Chondrocyte (in vitro differentiated cells): ENCODE measurements at regions not wholly inside any gene's neighbourhood (a gene's known extent, or its start where the extent isn't known, plus 50 kb on each side); places are given as distances from the start of the nearest gene placed in this dataset.

ENCODE experiments used
- DNase-seq: peaks from one replicate; pipeline ENCODE4 v3.0.0; 2021; ENCODE audit warnings: mixed read lengths, low spot score
- H3K27ac Mint-ChIP-seq: one replicate; pipeline ENCODE4 v1.8.0; 2021; ENCODE audit warnings: mild to moderate bottlenecking, moderate library complexity, mixed read lengths; ENCODE audit not compliant: unreplicated experiment
- H3K27me3 Mint-ChIP-seq: 2 replicates; pipeline ENCODE4 v1.8.0; 2021; ENCODE audit warnings: low read depth, mixed read lengths
- H3K36me3 Mint-ChIP-seq: 2 replicates; pipeline ENCODE4 v1.8.0; 2021; ENCODE audit warnings: low read depth, mixed read lengths
- H3K4me1 Mint-ChIP-seq: 2 replicates; pipeline ENCODE4 v1.8.0; 2021; ENCODE audit warnings: low read depth, mild to moderate bottlenecking, mixed read lengths
- H3K4me3 Mint-ChIP-seq: one replicate; pipeline ENCODE4 v1.8.0; 2021; ENCODE audit warnings: mild to moderate bottlenecking, moderate library complexity, mixed read lengths; ENCODE audit not compliant: unreplicated experiment
- H3K9me3 Mint-ChIP-seq: 2 replicates; pipeline ENCODE4 v1.8.0; 2021; ENCODE audit warnings: low read depth, mixed read lengths
- CTCF ChIP-seq: fragments of 200-600 bp; sonication (generic); IDR thresholded peaks from 2 replicates; pipeline ENCODE4 v1.5.0; 2021; ENCODE audit warnings: antibody characterized with exemption, mild to moderate bottlenecking, moderate library complexity

DNA sequence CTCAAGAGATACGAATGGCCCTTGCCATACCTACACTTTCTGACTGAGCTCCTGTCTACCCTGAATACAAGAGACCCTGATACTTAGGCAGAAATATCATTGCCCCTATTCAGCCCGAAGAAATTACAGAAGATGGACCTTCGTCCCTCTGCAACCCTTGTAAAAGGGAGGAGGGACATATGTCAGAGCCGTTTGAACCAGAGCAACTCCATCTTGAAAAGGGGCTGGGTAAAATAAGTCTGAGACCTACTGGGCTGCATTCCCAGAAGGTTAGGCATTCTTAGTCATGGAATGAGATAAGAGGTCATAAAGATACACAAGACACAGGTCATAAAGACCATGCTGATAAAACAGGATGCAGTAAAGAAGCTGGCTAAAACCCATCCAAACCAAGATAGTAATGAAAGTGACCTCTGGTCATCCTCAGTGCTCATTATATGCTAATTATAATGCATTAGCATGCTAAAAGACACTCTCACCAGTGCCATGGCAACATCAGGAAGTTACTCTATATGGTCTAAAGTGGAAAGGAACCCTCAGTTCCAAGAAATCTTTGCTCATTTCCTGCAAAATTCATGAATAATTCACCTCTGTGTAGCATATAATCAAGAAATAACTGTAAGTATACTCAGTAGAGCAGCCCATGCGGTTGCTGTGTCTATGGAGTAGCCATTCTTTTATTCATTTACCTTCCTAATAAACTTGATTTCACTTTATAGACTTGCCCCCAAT is 49.7 kb upstream of the GPD1L start:
- TF ChIP-seq CTCF = no peak
- no peak for DNase-seq
- no peaks in the 10 kb centered on the region for H3K36me3 Mint-ChIP-seq
- H3K27me3 Mint-ChIP-seq = no peaks in the 10 kb centered on the region
- no peaks in the 10 kb centered on the region for H3K9me3 Mint-ChIP-seq
- no peaks in the 10 kb centered on the region for H3K4me1 Mint-ChIP-seq
- no peak overlapping the region for H3K4me3 Mint-ChIP-seq
- H3K27ac Mint-ChIP-seq = no peak overlapping the region
